PC-3 (cell line): ENCODE measurements at regions not wholly inside any gene's neighbourhood (a gene's known extent, or its start where the extent isn't known, plus 50 kb on each side); places are given as distances from the start of the nearest gene placed in this dataset.

ENCODE experiments used
- ATAC-seq: fragments of 200-7000 bp; cut with Tn5 transposase; 2 replicates; pipeline ENCODE4 v1.9.1; 2020; ENCODE audit warnings: mild to moderate bottlenecking, moderate library complexity
- BruUV-seq: library from RNA; stranded (reverse); fragments of 400-500 nt; replicated peaks from 2 replicates; lab custom pipeline; 2021; lab: Mats Ljungman, UMichigan
- CTCF ChIA-PET: fragments of 300-600 bp; sonication (Branson Sonifier 250); formaldehyde crosslinking; loops from one replicate; lab custom pipeline; 2022; ENCODE audit warnings: antibody characterized with exemption; lab: Charles Lee
- POLR2A ChIA-PET: fragments of 300-600 bp; sonication (Branson Sonifier 250); formaldehyde crosslinking; loops from one replicate; lab custom pipeline; 2022; ENCODE audit warnings: antibody characterized with exemption; ENCODE audit not compliant: unreplicated experiment; lab: Charles Lee
- DNase-seq: peaks from one replicate; pipeline ENCODE4 v3.0.0-alpha.2; 2015
- H2AFZ ChIP-seq: fragments of 300-600 bp; sonication (generic); 2 replicates; pipeline ENCODE4 v1.6.0; 2016; ENCODE audit warnings: antibody characterized with exemption, low read length
- H3F3A ChIP-seq: fragments of 300-600 bp; sonication (generic); one replicate; pipeline ENCODE4 v1.6.0; 2017; ENCODE audit warnings: antibody characterized with exemption, low read length, control low read depth, mild to moderate bottlenecking; ENCODE audit not compliant: unreplicated experiment
- H3K27ac ChIP-seq: fragments of 300-600 bp; sonication (generic); 2 replicates; pipeline ENCODE4 v1.5.1; 2016; ENCODE audit warnings: mild to moderate bottlenecking, low read length
- H3K27me3 ChIP-seq: fragments of 300-600 bp; sonication (generic); 2 replicates; pipeline ENCODE4 v1.6.1; 2016; ENCODE audit warnings: low read length, mixed read lengths
- H3K36me3 ChIP-seq: fragments of 300-600 bp; sonication (generic); 2 replicates; pipeline ENCODE4 v1.6.1; 2016; ENCODE audit warnings: low read depth, mixed run types, low read length, mixed read lengths
- H3K4me1 ChIP-seq: fragments of 300-600 bp; sonication (generic); 2 replicates; pipeline ENCODE4 v1.5.1; 2016; ENCODE audit warnings: low read length; ENCODE audit not compliant: insufficient read depth
- H3K4me2 ChIP-seq: fragments of 300-600 bp; sonication (generic); 2 replicates; pipeline ENCODE4 v1.6.0; 2016; ENCODE audit warnings: low read length
- H3K4me3 ChIP-seq: fragments of 300-600 bp; sonication (generic); 2 replicates; pipeline ENCODE4 v1.5.1; 2016; ENCODE audit warnings: mild to moderate bottlenecking, low read length, mixed read lengths
- H3K79me2 ChIP-seq: fragments of 300-600 bp; sonication (generic); 2 replicates; pipeline ENCODE4 v1.6.1; 2017; ENCODE audit warnings: low read length, mixed read lengths
- H3K9ac ChIP-seq: fragments of 300-600 bp; sonication (generic); 2 replicates; pipeline ENCODE4 v1.6.0; 2016; ENCODE audit warnings: mild to moderate bottlenecking, low read length
- H3K9me2 ChIP-seq: fragments of 300-600 bp; sonication (generic); replicated peaks from 2 replicates; pipeline ENCODE4 v1.6.1; 2016; ENCODE audit warnings: mixed run types, low read length, mixed read lengths
- H3K9me3 ChIP-seq: fragments of 300-600 bp; sonication (generic); 2 replicates; pipeline ENCODE4 v1.6.1; 2016; ENCODE audit warnings: low read length, mixed read lengths
- H4K20me1 ChIP-seq: fragments of 300-600 bp; sonication (generic); 2 replicates; pipeline ENCODE4 v1.6.1; 2016; ENCODE audit warnings: low read length, mixed read lengths
- CTCF ChIP-seq: fragments of 300-600 bp; sonication (generic); conservative IDR thresholded peaks from 2 replicates; pipeline ENCODE4 v1.5.1; 2017; ENCODE audit warnings: antibody characterized with exemption, low read depth, mild to moderate bottlenecking, low read length
- EZH2 ChIP-seq: fragments of 300-600 bp; sonication (generic); IDR thresholded peaks from one replicate; pipeline ENCODE4 v1.6.1; 2017; ENCODE audit warnings: antibody characterized with exemption, mild to moderate bottlenecking, low read length; ENCODE audit not compliant: unreplicated experiment
- EZH2phosphoT487 ChIP-seq: fragments of 300-600 bp; sonication (generic); IDR thresholded peaks from 2 replicates; pipeline ENCODE4 v1.6.1; 2018; ENCODE audit warnings: mild to moderate bottlenecking, antibody characterized with exemption, low read length, borderline replicate concordance
- intact Hi-C: fragments of 100-400 bp; cut with micrococcal nuclease; formaldehyde crosslinking; loops from 2 replicates; pipeline ENCODE4 v1.9.0; 2023

- POLR2A ChIA-PET = no interaction called here
- intact Hi-C loops = no loop called here
These were observed 86.1 kb upstream of the ADAMTS2 start for GRCh38 chr5:179431221-179431824.

GRCh38 chr5:179430193-179431175, 85.2 kb upstream of the ADAMTS2 start:
- Histone ChIP-seq H3F3A (no peaks in the 10 kb centered on the region), H3K4me1 (no peaks in the 10 kb centered on the region), H3K27me3 (peaks cover 17% of the 10 kb centered on the region; the same call in 1 of the 2 replicates), H3K36me3 (no peaks in the 10 kb centered on the region), H3K27ac (no peak overlapping the region), H3K9me3 (no peaks in the 10 kb centered on the region), H3K79me2 (no peaks in the 10 kb centered on the region), H3K9me2 (no peaks in the 10 kb centered on the region), H2AFZ (no peak overlapping the region), H3K4me3 (no peak overlapping the region), H3K9ac (no peak overlapping the region), H4K20me1 (no peaks in the 10 kb centered on the region), H3K4me2 (no peak overlapping the region)
- TF ChIP-seq CTCF (no peak), EZH2phosphoT487 (no peak), EZH2 (no peak)
- ChIA-PET POLR2A (no interaction called here), CTCF (no interaction called here)
- ATAC-seq = no peak
- no TSS peak for BruUV-seq
- intact Hi-C loops = no loop called here
- DNase-seq = no peak

More at GRCh38 chr5:179431221-179431824, 86.1 kb upstream of the ADAMTS2 start:
- no peak for ATAC-seq
- no peaks in the 10 kb centered on the region for H3K9me2 ChIP-seq
- no TSS peak for BruUV-seq
- no peak for DNase-seq
- H3K36me3 ChIP-seq = no peaks in the 10 kb centered on the region
- H3K27me3 ChIP-seq = peaks cover 17% of the 10 kb centered on the region; the same call in 1 of the 2 replicates
- H3K9ac ChIP-seq = no peak overlapping the region
- no peaks in the 10 kb centered on the region for H3K79me2 ChIP-seq
- H3K9me3 ChIP-seq = no peaks in the 10 kb centered on the region
- H3K27ac ChIP-seq = no peak overlapping the region
- H3F3A ChIP-seq = no peaks in the 10 kb centered on the region
- H2AFZ ChIP-seq = no peak overlapping the region
- no peaks in the 10 kb centered on the region for H3K4me1 ChIP-seq
- no peaks in the 10 kb centered on the region for H4K20me1 ChIP-seq
- CTCF ChIA-PET = no interaction called here
- H3K4me3 ChIP-seq = no peak overlapping the region
- no peak overlapping the region for H3K4me2 ChIP-seq
- no peak for TF ChIP-seq EZH2phosphoT487
- no peak for TF ChIP-seq EZH2
- no peak for TF ChIP-seq CTCF

GRCh38 chr5:179427676-179428056, 82.4 kb upstream of the ADAMTS2 start:
- intact Hi-C loops = no loop called here
- ChIA-PET CTCF (no interaction called here), POLR2A (no interaction called here)
- Histone ChIP-seq H4K20me1 (no peaks in the 10 kb centered on the region), H3F3A (no peaks in the 10 kb centered on the region), H3K79me2 (no peaks in the 10 kb centered on the region), H3K4me2 (no peak overlapping the region), H3K9ac (no peak overlapping the region), H2AFZ (no peak overlapping the region), H3K27me3 (peaks cover 20% of the 10 kb centered on the region; the same call in 1 of the 2 replicates), H3K4me3 (no peak overlapping the region), H3K36me3 (no peaks in the 10 kb centered on the region), H3K9me3 (no peaks in the 10 kb centered on the region), H3K4me1 (no peaks in the 10 kb centered on the region), H3K9me2 (no peaks in the 10 kb centered on the region), H3K27ac (no peak overlapping the region)
- ATAC-seq = no peak
- BruUV-seq = no TSS peak
- TF ChIP-seq CTCF (no peak), EZH2 (no peak), EZH2phosphoT487 (no peak)
- no peak for DNase-seq
